Fibroblast of the aortic adventitia (primary cell): ENCODE measurements at regions not wholly inside any gene's neighbourhood (a gene's known extent, or its start where the extent isn't known, plus 50 kb on each side); places are given as distances from the start of the nearest gene placed in this dataset.

Source experiments
- DNase-seq: peaks from one replicate; pipeline ENCODE4 v3.0.0-alpha.2; 2010; ENCODE audit warnings: low read depth
- H3K4me3 ChIP-seq: 2 replicates; pipeline ENCODE4 v1.5.1; 2011; ENCODE audit warnings: low read depth, mild to moderate bottlenecking, control low read depth, low read length, moderate library complexity
- CTCF ChIP-seq: IDR thresholded peaks from 2 replicates; pipeline ENCODE4 v1.5.1; 2011; ENCODE audit warnings: mild to moderate bottlenecking, low read length, control low read depth, inconsistent platforms; ENCODE audit not compliant: insufficient read depth

GRCh38 chr15:39086641-39087040 lies 494.2 kb upstream of the THBS1 start:
- DNase-seq: no peak
- no peak for TF ChIP-seq CTCF
- H3K4me3 ChIP-seq: no peak overlapping the region

- H3K4me3 ChIP-seq: no peak overlapping the region
- TF ChIP-seq CTCF: no peak
- peak; percentile 28 for DNase-seq
Measured at GRCh38 chr15:39088156-39088555, 492.7 kb upstream of the THBS1 start.

- no peak for TF ChIP-seq CTCF
- H3K4me3 ChIP-seq: no peak overlapping the region
Measured at GRCh38 chr15:39092354-39092753, 488.5 kb upstream of the THBS1 start.

GRCh38 chr15:39092761-39093160 lies 488.1 kb upstream of the THBS1 start:
- H3K4me3 ChIP-seq: no peak overlapping the region
- TF ChIP-seq CTCF: no peak
- no peak for DNase-seq

More at GRCh38 chr15:39092354-39092753, 488.5 kb upstream of the THBS1 start:
- no peak for DNase-seq

- H3K4me3 ChIP-seq: no peak overlapping the region
- no peak for TF ChIP-seq CTCF
- DNase-seq: no peak
Measured at GRCh38 chr15:39094116-39094515, 486.8 kb upstream of the THBS1 start.

- no peak for DNase-seq
- no peak for TF ChIP-seq CTCF
- H3K4me3 ChIP-seq: no peak overlapping the region
Measured at GRCh38 chr15:39095218-39095879, 485.5 kb upstream of the THBS1 start.
